MM.1S (cell line): ENCODE measurements at regions not wholly inside any gene's neighbourhood (a gene's known extent, or its start where the extent isn't known, plus 50 kb on each side); places are given as distances from the start of the nearest gene placed in this dataset.

Source experiments
- DNase-seq: peaks from one replicate; pipeline ENCODE4 v3.0.0-alpha.2; 2015
- H2AFZ ChIP-seq: fragments of 300-600 bp; sonication (generic); 2 replicates; pipeline ENCODE4 v1.6.0; 2016; ENCODE audit warnings: antibody characterized with exemption, low read length
- H3F3A ChIP-seq: fragments of 300-600 bp; sonication (generic); 2 replicates; pipeline ENCODE4 v1.6.1; 2016; ENCODE audit warnings: mild to moderate bottlenecking, antibody characterized with exemption, low read length, moderate library complexity, mixed read lengths; ENCODE audit not compliant: insufficient read depth
- H3K27ac ChIP-seq: fragments of 300-600 bp; sonication (generic); 2 replicates; pipeline ENCODE4 v1.5.1; 2016; ENCODE audit warnings: mild to moderate bottlenecking, low read length
- H3K27me3 ChIP-seq: fragments of 300-600 bp; sonication (generic); replicated peaks from 2 replicates; pipeline ENCODE4 v1.6.0; 2016; ENCODE audit warnings: low read length; ENCODE audit not compliant: insufficient read depth
- H3K36me3 ChIP-seq: fragments of 300-600 bp; sonication (generic); replicated peaks from 2 replicates; pipeline ENCODE4 v1.6.1; 2016; ENCODE audit warnings: mild to moderate bottlenecking, low read length, mixed read lengths; ENCODE audit not compliant: insufficient read depth
- H3K4me1 ChIP-seq: fragments of 300-600 bp; sonication (generic); 2 replicates; pipeline ENCODE4 v1.6.1; 2016; ENCODE audit warnings: low read length, mixed read lengths
- H3K4me2 ChIP-seq: fragments of 300-600 bp; sonication (generic); 2 replicates; pipeline ENCODE4 v1.6.0; 2016; ENCODE audit warnings: low read depth, low read length
- H3K4me3 ChIP-seq: fragments of 300-600 bp; sonication (generic); 2 replicates; pipeline ENCODE4 v1.5.1; 2016; ENCODE audit warnings: low read length, mixed read lengths
- H3K79me2 ChIP-seq: fragments of 300-600 bp; sonication (generic); 2 replicates; pipeline ENCODE4 v1.6.1; 2016; ENCODE audit warnings: mixed run types, low read length, mixed read lengths
- H3K9ac ChIP-seq: fragments of 300-600 bp; sonication (generic); 2 replicates; pipeline ENCODE4 v1.6.1; 2016; ENCODE audit warnings: low read length, mixed read lengths
- H3K9me2 ChIP-seq: fragments of 300-600 bp; sonication (generic); replicated peaks from 2 replicates; pipeline ENCODE4 v1.6.1; 2016; ENCODE audit warnings: mild to moderate bottlenecking, low read length, mixed read lengths; ENCODE audit not compliant: insufficient read depth
- H3K9me3 ChIP-seq: fragments of 300-600 bp; sonication (generic); replicated peaks from 2 replicates; pipeline ENCODE4 v1.6.1; 2016; ENCODE audit warnings: mild to moderate bottlenecking, low read length, mixed read lengths; ENCODE audit not compliant: insufficient read depth
- H4K20me1 ChIP-seq: fragments of 300-600 bp; sonication (generic); 2 replicates; pipeline ENCODE4 v1.6.1; 2016; ENCODE audit warnings: mild to moderate bottlenecking, low read length, moderate library complexity, mixed read lengths; ENCODE audit not compliant: insufficient read depth
- CTCF ChIP-seq: fragments of 300-600 bp; sonication (generic); IDR thresholded peaks from 2 replicates; pipeline ENCODE4 v1.5.1; 2016; ENCODE audit warnings: antibody characterized with exemption, low read length, mixed read lengths
- EZH2 ChIP-seq: fragments of 300-600 bp; sonication (generic); optimal IDR thresholded peaks from 2 replicates; pipeline ENCODE3; 2017; ENCODE audit warnings: low read depth, mild to moderate bottlenecking, antibody characterized with exemption, low read length, mixed read lengths
- EZH2phosphoT487 ChIP-seq: fragments of 300-600 bp; sonication (generic); IDR thresholded peaks from 2 replicates; pipeline ENCODE4 v1.6.1; 2018; ENCODE audit warnings: antibody characterized with exemption, low read length

DNA sequence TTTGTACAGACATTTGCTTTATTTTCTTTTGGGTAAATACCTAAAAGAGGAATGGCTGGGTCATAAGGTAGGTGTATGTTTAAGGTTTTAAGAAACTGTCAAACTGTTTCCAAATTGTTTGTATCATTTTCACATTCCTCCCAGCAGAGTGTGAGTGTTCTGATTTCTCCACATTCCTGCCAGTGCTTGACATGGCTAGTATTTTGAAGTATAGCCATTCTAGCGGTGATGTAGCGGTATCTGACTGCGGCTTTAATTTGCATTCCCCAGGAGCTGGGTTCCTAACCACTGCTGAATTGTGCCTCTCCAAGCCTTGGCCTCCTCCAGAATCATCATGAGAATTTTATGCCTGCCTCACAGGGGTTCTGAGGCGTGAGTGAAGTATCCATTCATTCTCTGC is 61.8 kb upstream of the ARL4C start:
- Histone ChIP-seq H3K4me2 (no peak overlapping the region), H3K4me1 (no peaks in the 10 kb centered on the region), H3K9me3 (no peaks in the 10 kb centered on the region), H3K27me3 (no peaks in the 10 kb centered on the region), H3K9ac (no peak overlapping the region), H3F3A (no peaks in the 10 kb centered on the region), H3K79me2 (no peaks in the 10 kb centered on the region), H3K4me3 (no peak overlapping the region), H3K27ac (no peak overlapping the region), H2AFZ (no peak overlapping the region), H3K9me2 (no peaks in the 10 kb centered on the region), H4K20me1 (no peaks in the 10 kb centered on the region), H3K36me3 (no peaks in the 10 kb centered on the region)
- no peak for TF ChIP-seq CTCF
- DNase-seq, result no peak

- TF ChIP-seq EZH2 (no peak), CTCF (no peak), EZH2phosphoT487 (no peak)
- Histone ChIP-seq H3K27ac (no peak overlapping the region), H3K9me2 (no peaks in the 10 kb centered on the region), H2AFZ (no peak overlapping the region), H3K36me3 (no peaks in the 10 kb centered on the region), H3F3A (no peaks in the 10 kb centered on the region), H3K27me3 (no peaks in the 10 kb centered on the region), H3K79me2 (no peaks in the 10 kb centered on the region), H4K20me1 (no peaks in the 10 kb centered on the region), H3K4me2 (no peak overlapping the region), H3K4me3 (no peak overlapping the region), H3K9ac (no peak overlapping the region), H3K9me3 (no peaks in the 10 kb centered on the region), H3K4me1 (no peaks in the 10 kb centered on the region)
- DNase-seq, result no peak
These were observed 60.1 kb upstream of the ARL4C start for GRCh38 chr2:234556848-234557573.

DNA sequence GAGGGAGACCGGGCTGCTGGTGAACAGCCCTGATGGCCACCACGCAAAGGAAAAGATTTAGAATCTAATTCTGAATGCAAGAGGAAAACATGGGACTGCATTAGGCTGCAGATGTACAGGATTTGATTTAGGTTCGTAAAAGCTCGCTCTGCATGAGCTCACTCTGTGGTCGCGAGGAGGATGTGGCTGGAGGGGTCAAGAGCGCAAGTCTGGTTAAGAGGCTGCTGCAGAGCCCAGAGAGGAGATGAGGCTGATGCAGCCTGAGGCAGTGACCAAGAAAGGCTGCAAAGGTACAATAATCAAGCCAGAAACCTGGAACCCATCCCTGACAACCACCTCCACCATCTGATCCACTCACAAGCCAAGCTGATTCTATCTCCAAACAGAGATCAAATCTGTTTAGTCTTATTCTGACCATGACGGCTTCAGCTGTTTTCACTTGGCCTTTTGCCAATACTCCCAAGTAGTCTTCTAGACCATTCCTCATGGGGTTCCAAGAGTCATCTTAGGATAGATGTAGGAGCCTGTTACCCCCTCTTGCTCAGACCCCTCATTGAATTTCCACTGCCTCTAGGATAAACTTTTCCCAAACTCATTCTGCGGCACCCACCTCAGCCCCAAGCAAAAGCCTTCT is 58.9 kb upstream of the ARL4C start:
- H3K4me2 ChIP-seq, result no peak overlapping the region
- H3K27me3 ChIP-seq, result no peaks in the 10 kb centered on the region
- H3K36me3 ChIP-seq, result no peaks in the 10 kb centered on the region
- no peak overlapping the region for H2AFZ ChIP-seq
- no peaks in the 10 kb centered on the region for H3K4me1 ChIP-seq
- no peak overlapping the region for H3K4me3 ChIP-seq
- TF ChIP-seq EZH2 (no peak), CTCF (no peak), EZH2phosphoT487 (no peak)
- H4K20me1 ChIP-seq, result no peaks in the 10 kb centered on the region
- H3K27ac ChIP-seq, result no peak overlapping the region
- H3K9me2 ChIP-seq, result no peaks in the 10 kb centered on the region
- H3F3A ChIP-seq, result no peaks in the 10 kb centered on the region
- H3K9ac ChIP-seq, result no peak overlapping the region
- H3K79me2 ChIP-seq, result no peaks in the 10 kb centered on the region
- DNase-seq, result no peak
- no peaks in the 10 kb centered on the region for H3K9me3 ChIP-seq
